ENCODE measurements at regions not wholly inside any gene's neighbourhood (a gene's known extent, or its start where the extent isn't known, plus 50 kb on each side); places are given as distances from the start of the nearest gene placed in this dataset.
"Not testable (repeated sequence)": the region's sequence is repeated elsewhere in the genome, so short reads cannot be mapped to it uniquely, and the experiment has no call there.

GRCh38 chrX:146049568-146049967, 231.9 kb downstream of the SLITRK2 start:
- TF ChIP-seq, protein P1, sequence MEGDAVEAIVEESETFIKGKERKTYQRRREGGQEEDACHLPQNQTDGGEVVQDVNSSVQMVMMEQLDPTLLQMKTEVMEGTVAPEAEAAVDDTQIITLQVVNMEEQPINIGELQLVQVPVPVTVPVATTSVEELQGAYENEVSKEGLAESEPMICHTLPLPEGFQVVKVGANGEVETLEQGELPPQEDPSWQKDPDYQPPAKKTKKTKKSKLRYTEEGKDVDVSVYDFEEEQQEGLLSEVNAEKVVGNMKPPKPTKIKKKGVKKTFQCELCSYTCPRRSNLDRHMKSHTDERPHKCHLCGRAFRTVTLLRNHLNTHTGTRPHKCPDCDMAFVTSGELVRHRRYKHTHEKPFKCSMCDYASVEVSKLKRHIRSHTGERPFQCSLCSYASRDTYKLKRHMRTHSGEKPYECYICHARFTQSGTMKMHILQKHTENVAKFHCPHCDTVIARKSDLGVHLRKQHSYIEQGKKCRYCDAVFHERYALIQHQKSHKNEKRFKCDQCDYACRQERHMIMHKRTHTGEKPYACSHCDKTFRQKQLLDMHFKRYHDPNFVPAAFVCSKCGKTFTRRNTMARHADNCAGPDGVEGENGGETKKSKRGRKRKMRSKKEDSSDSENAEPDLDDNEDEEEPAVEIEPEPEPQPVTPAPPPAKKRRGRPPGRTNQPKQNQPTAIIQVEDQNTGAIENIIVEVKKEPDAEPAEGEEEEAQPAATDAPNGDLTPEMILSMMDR (IDR thresholded peaks at IDR 0.05): not testable (repeated sequence)
- not testable (repeated sequence) for TF ChIP-seq POLR2A (IDR thresholded peaks at IDR 0.05)
